PFSK-1 (cell line): ENCODE measurements at regions not wholly inside any gene's neighbourhood (a gene's known extent, or its start where the extent isn't known, plus 50 kb on each side); places are given as distances from the start of the nearest gene placed in this dataset.

Experiments
- POLR2AphosphoS5 ChIP-seq: IDR thresholded peaks from 2 replicates; pipeline ENCODE4 v1.6.1; 2012; ENCODE audit warnings: low read depth, mild to moderate bottlenecking, control low read depth, low read length, moderate library complexity
- REST ChIP-seq, 2 experiments: IDR thresholded peaks; 2 replicates each; pipeline versions ENCODE4 v1.6.1 to v1.8.0; 2011 to 2012; ENCODE audit warnings: low read depth in 2 of 2, low read length in 2 of 2, control low read depth in 1 of 2, inconsistent platforms in 1 of 2, mild to moderate bottlenecking in 1 of 2, moderate library complexity in 1 of 2; ENCODE audit not compliant: insufficient read depth in 1 of 2
- SIN3A ChIP-seq: IDR thresholded peaks from 2 replicates; pipeline ENCODE4 v1.6.1; 2012; ENCODE audit warnings: mild to moderate bottlenecking, low read length, moderate library complexity, borderline replicate concordance; ENCODE audit not compliant: insufficient read depth
- TAF1 ChIP-seq: IDR thresholded peaks from 2 replicates; pipeline ENCODE4 v1.6.1; 2012; ENCODE audit warnings: low read length, control low read depth, borderline replicate concordance; ENCODE audit not compliant: insufficient read depth

GRCh38 chr5:14077501-14077900 lies 65.6 kb upstream of the TRIO start:
- TF ChIP-seq POLR2AphosphoS5 (no peak), REST (IDR thresholded peaks at IDR 0.05; ENCODE audit: insufficient read depth in 1 of 2, low read depth in 2 of 2, low read length in 2 of 2) (no peak), TAF1 (no peak), SIN3A (no peak)
